ENCODE measurements at regions not wholly inside any gene's neighbourhood (a gene's known extent, or its start where the extent isn't known, plus 50 kb on each side); places are given as distances from the start of the nearest gene placed in this dataset.

GRCh38 chr10:100683004-100683403 lies 62.4 kb upstream of the PAX2 start:
- Histone ChIP-seq H3K4me3 (no peak overlapping the region), H3K36me3 (no peaks in the 10 kb centered on the region), H3K4me1 (peaks cover 0 to 8% (median 0%) of the 10 kb centered on the region in 4 donors), H3K9me3 (no peaks in the 10 kb centered on the region), H3K27me3 (peaks cover 0 to 99% of the 10 kb centered on the region in 2 donors), H3K27ac (no peak overlapping the region)
- 0 to 54% methylated on average over 1 of the region's 1 CpG for WGBS, 2 donors
- TF ChIP-seq EP300 (IDR thresholded peaks at IDR 0.05): no peak
- TF ChIP-seq POLR2A (IDR thresholded peaks at IDR 0.05): no peak
- TF ChIP-seq, protein P1, sequence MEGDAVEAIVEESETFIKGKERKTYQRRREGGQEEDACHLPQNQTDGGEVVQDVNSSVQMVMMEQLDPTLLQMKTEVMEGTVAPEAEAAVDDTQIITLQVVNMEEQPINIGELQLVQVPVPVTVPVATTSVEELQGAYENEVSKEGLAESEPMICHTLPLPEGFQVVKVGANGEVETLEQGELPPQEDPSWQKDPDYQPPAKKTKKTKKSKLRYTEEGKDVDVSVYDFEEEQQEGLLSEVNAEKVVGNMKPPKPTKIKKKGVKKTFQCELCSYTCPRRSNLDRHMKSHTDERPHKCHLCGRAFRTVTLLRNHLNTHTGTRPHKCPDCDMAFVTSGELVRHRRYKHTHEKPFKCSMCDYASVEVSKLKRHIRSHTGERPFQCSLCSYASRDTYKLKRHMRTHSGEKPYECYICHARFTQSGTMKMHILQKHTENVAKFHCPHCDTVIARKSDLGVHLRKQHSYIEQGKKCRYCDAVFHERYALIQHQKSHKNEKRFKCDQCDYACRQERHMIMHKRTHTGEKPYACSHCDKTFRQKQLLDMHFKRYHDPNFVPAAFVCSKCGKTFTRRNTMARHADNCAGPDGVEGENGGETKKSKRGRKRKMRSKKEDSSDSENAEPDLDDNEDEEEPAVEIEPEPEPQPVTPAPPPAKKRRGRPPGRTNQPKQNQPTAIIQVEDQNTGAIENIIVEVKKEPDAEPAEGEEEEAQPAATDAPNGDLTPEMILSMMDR (IDR thresholded peaks at IDR 0.05): no peak
- no peak for DNase-seq (ENCODE audit: low spot score in 2 of 2)

GRCh38 chr10:100683545-100684300 lies 61.7 kb upstream of the PAX2 start:
- Histone ChIP-seq H3K4me3 (no peak overlapping the region), H3K4me1 (peaks cover 0 to 8% (median 0%) of the 10 kb centered on the region in 4 donors), H3K27ac (no peak overlapping the region), H3K36me3 (no peaks in the 10 kb centered on the region), H3K9me3 (no peaks in the 10 kb centered on the region), H3K27me3 (peaks cover 0 to 100% of the 10 kb centered on the region in 2 donors)
- TF ChIP-seq, protein P1 (IDR thresholded peaks at IDR 0.05): no peak
- TF ChIP-seq EP300 (IDR thresholded peaks at IDR 0.05) (no peak), POLR2A (IDR thresholded peaks at IDR 0.05) (no peak)
- WGBS, 2 donors: 1 to 4% methylated on average over 12 to 14 of the region's 14 CpGs
- no peak for DNase-seq (ENCODE audit: low spot score in 2 of 2)

- no peak overlapping the region for H3K4me3 ChIP-seq
- TF ChIP-seq EP300 (IDR thresholded peaks at IDR 0.05): no peak
- TF ChIP-seq, protein P1 (IDR thresholded peaks at IDR 0.05): no peak
- no peak for TF ChIP-seq POLR2A (IDR thresholded peaks at IDR 0.05)
- no peaks in the 10 kb centered on the region for H3K9me3 ChIP-seq
- peaks cover 0 to 100% of the 10 kb centered on the region in 2 donors for H3K27me3 ChIP-seq
- no peak for DNase-seq (ENCODE audit: low spot score in 2 of 2)
- peaks cover 0 to 8% (median 0%) of the 10 kb centered on the region in 4 donors for H3K4me1 ChIP-seq
- H3K36me3 ChIP-seq: no peaks in the 10 kb centered on the region
- no peak overlapping the region for H3K27ac ChIP-seq
- WGBS, 2 donors: 2% methylated on average over 9 of the region's 9 CpGs
Observed at GRCh38 chr10:100684688-100685235, 60.6 kb upstream of the PAX2 start.

DNA sequence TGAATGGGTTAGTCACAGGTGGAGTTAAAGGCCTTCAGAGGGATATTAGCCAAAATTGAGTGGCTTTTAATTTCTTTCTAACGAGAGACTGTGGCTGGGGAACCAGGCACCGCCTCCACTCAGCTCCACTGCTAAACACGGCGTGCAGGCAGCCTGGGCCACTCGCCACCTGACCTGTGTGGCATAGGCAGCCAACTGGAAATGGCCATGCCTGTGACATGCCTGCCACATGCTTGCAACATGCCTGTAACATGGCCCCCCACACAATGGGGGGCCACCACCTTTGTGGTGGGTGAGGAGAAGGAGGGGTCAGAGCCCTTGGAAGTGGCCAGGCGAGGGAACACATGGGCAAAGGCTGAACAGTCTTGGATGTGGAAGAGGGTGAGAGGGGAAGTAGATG lies 60.1 kb upstream of the PAX2 start:
- H3K9me3 ChIP-seq: no peaks in the 10 kb centered on the region
- H3K36me3 ChIP-seq: no peaks in the 10 kb centered on the region
- no peak for DNase-seq (ENCODE audit: low spot score in 2 of 2)
- H3K4me3 ChIP-seq: no peak overlapping the region
- TF ChIP-seq POLR2A (IDR thresholded peaks at IDR 0.05) (no peak), EP300 (IDR thresholded peaks at IDR 0.05) (no peak)
- TF ChIP-seq, protein P1 (IDR thresholded peaks at IDR 0.05): no peak
- H3K27ac ChIP-seq: no peak overlapping the region
- peaks cover 0 to 8% (median 0%) of the 10 kb centered on the region in 4 donors for H3K4me1 ChIP-seq
- 38 to 42% methylated on average over 6 of the region's 6 CpGs for WGBS, 2 donors
- peaks cover 0 to 100% of the 10 kb centered on the region in 2 donors for H3K27me3 ChIP-seq

Measured in tibial nerve (tissue), 4 donors.